VCaP (cell line): ENCODE measurements at regions not wholly inside any gene's neighbourhood (a gene's known extent, or its start where the extent isn't known, plus 50 kb on each side); places are given as distances from the start of the nearest gene placed in this dataset.

ENCODE experiments used
- H3K27ac ChIP-seq: fragments of 450-650 bp; 2 replicates; pipeline ENCODE4 v1.5.1; 2017
- CTCF ChIP-seq: fragments of 450-650 bp; conservative IDR thresholded peaks from 2 replicates; pipeline ENCODE4 v1.5.1; 2017; ENCODE audit warnings: mild to moderate bottlenecking, moderate library complexity

- no peak for TF ChIP-seq CTCF
- H3K27ac ChIP-seq = no peak overlapping the region
Measured at GRCh38 chr1:163912170-163912884, 590.6 kb downstream of the NUF2 start.

GRCh38 chr1:163914785-163915413 is 593.1 kb downstream of the NUF2 start:
- TF ChIP-seq CTCF = no peak
- H3K27ac ChIP-seq = no peak overlapping the region

- no peak overlapping the region for H3K27ac ChIP-seq
- no peak for TF ChIP-seq CTCF
Measured at GRCh38 chr1:163922743-163923201, 601.0 kb downstream of the NUF2 start.

- TF ChIP-seq CTCF = no peak
- H3K27ac ChIP-seq = no peak overlapping the region
Measured at GRCh38 chr1:163924041-163924440, 602.3 kb downstream of the NUF2 start.

GRCh38 chr1:163927493-163927892 is 605.7 kb downstream of the NUF2 start:
- no peak for TF ChIP-seq CTCF
- no peak overlapping the region; the same call in 1 of the 2 replicates for H3K27ac ChIP-seq

- H3K27ac ChIP-seq = peak overlapping the region; percentile 29
- no peak for TF ChIP-seq CTCF
Measured at GRCh38 chr1:163928069-163928468, 606.3 kb downstream of the NUF2 start.

GRCh38 chr1:163928651-163929050 is 606.9 kb downstream of the NUF2 start:
- H3K27ac ChIP-seq = peak overlapping the region; percentile 29
- TF ChIP-seq CTCF = no peak
